ENCODE measurements at regions not wholly inside any gene's neighbourhood (a gene's known extent, or its start where the extent isn't known, plus 50 kb on each side); places are given as distances from the start of the nearest gene placed in this dataset.

GRCh38 chr7:69166979-69167516 is 431.2 kb upstream of the AUTS2 start:
- Histone ChIP-seq H4K20me1 (ENCODE audit: insufficient read depth, low read length) (no peaks in the 10 kb centered on the region), H2AFZ (ENCODE audit: low read depth, low read length) (no peak overlapping the region), H3K4me3 (ENCODE audit: low read depth in 1 of 2, low read length in 2 of 2) (no peak overlapping the region), H3K9me3 (ENCODE audit: insufficient read depth, low read length, severe bottlenecking) (no peaks in the 10 kb centered on the region), H3K36me3 (ENCODE audit: insufficient read depth, low read length) (no peaks in the 10 kb centered on the region), H3K4me1 (ENCODE audit: insufficient read depth, low read length) (no peaks in the 10 kb centered on the region), H3K27ac (ENCODE audit: low read length) (no peak overlapping the region), H3K4me2 (ENCODE audit: insufficient read depth, low read length) (no peak overlapping the region), H3K27me3 (ENCODE audit: insufficient read depth, low read length, poor library complexity) (no peaks in the 10 kb centered on the region), H3K79me2 (ENCODE audit: insufficient read depth, low read length) (no peaks in the 10 kb centered on the region), H3K9ac (ENCODE audit: low read depth, low read length) (no peak overlapping the region)
- ATAC-seq (ENCODE audit: insufficient read depth, low read depth) = no peak
- no peak for TF ChIP-seq EZH2 (IDR thresholded peaks at IDR 0.05; ENCODE audit: borderline replicate concordance, low read depth, low read length, severe bottlenecking)
- DNase-seq = no peak

- H3K4me2 ChIP-seq (ENCODE audit: insufficient read depth, low read length) = no peak overlapping the region
- no peaks in the 10 kb centered on the region for H3K4me1 ChIP-seq (ENCODE audit: insufficient read depth, low read length)
- H3K9me3 ChIP-seq (ENCODE audit: insufficient read depth, low read length, severe bottlenecking) = no peaks in the 10 kb centered on the region
- H3K9ac ChIP-seq (ENCODE audit: low read depth, low read length) = no peak overlapping the region
- H4K20me1 ChIP-seq (ENCODE audit: insufficient read depth, low read length) = no peaks in the 10 kb centered on the region
- no peaks in the 10 kb centered on the region for H3K79me2 ChIP-seq (ENCODE audit: insufficient read depth, low read length)
- H3K27ac ChIP-seq (ENCODE audit: low read length) = no peak overlapping the region
- H3K4me3 ChIP-seq (ENCODE audit: low read depth in 1 of 2, low read length in 2 of 2) = no peak overlapping the region
- no peaks in the 10 kb centered on the region for H3K36me3 ChIP-seq (ENCODE audit: insufficient read depth, low read length)
- no peaks in the 10 kb centered on the region for H3K27me3 ChIP-seq (ENCODE audit: insufficient read depth, low read length, poor library complexity)
- ATAC-seq (ENCODE audit: insufficient read depth, low read depth) (no peak), DNase-seq (no peak)
- no peak overlapping the region for H2AFZ ChIP-seq (ENCODE audit: low read depth, low read length)
- TF ChIP-seq CTCF (IDR thresholded peaks at IDR 0.05; ENCODE audit: borderline replicate concordance, extremely low read depth, low read length, poor library complexity, severe bottlenecking) (no peak), EZH2 (IDR thresholded peaks at IDR 0.05; ENCODE audit: borderline replicate concordance, low read depth, low read length, severe bottlenecking) (no peak)
Observed at GRCh38 chr7:69169386-69169785, 428.9 kb upstream of the AUTS2 start.

GRCh38 chr7:69172357-69173077 is 425.8 kb upstream of the AUTS2 start:
- no peak overlapping the region for H3K4me2 ChIP-seq (ENCODE audit: insufficient read depth, low read length)
- H3K27ac ChIP-seq (ENCODE audit: low read length) = no peak overlapping the region
- H3K27me3 ChIP-seq (ENCODE audit: insufficient read depth, low read length, poor library complexity) = no peaks in the 10 kb centered on the region
- TF ChIP-seq CTCF (IDR thresholded peaks at IDR 0.05; ENCODE audit: borderline replicate concordance, extremely low read depth, low read length, poor library complexity, severe bottlenecking) = no peak
- no peak for TF ChIP-seq EZH2 (IDR thresholded peaks at IDR 0.05; ENCODE audit: borderline replicate concordance, low read depth, low read length, severe bottlenecking)
- H3K9me3 ChIP-seq (ENCODE audit: insufficient read depth, low read length, severe bottlenecking) = no peaks in the 10 kb centered on the region
- no peak for DNase-seq
- H3K79me2 ChIP-seq (ENCODE audit: insufficient read depth, low read length) = no peaks in the 10 kb centered on the region
- H3K9ac ChIP-seq (ENCODE audit: low read depth, low read length) = no peak overlapping the region
- no peak overlapping the region for H2AFZ ChIP-seq (ENCODE audit: low read depth, low read length)
- no peak overlapping the region for H3K4me3 ChIP-seq (ENCODE audit: low read depth in 1 of 2, low read length in 2 of 2)
- no peak for ATAC-seq (ENCODE audit: insufficient read depth, low read depth)
- no peaks in the 10 kb centered on the region for H3K36me3 ChIP-seq (ENCODE audit: insufficient read depth, low read length)
- no peaks in the 10 kb centered on the region for H3K4me1 ChIP-seq (ENCODE audit: insufficient read depth, low read length)
- no peaks in the 10 kb centered on the region for H4K20me1 ChIP-seq (ENCODE audit: insufficient read depth, low read length)

GRCh38 chr7:69173341-69173740 is 424.9 kb upstream of the AUTS2 start:
- no peak overlapping the region for H3K9ac ChIP-seq (ENCODE audit: low read depth, low read length)

More at GRCh38 chr7:69173341-69173740, 424.9 kb upstream of the AUTS2 start:
- H3K36me3 ChIP-seq (ENCODE audit: insufficient read depth, low read length) = no peaks in the 10 kb centered on the region
- DNase-seq = no peak
- H3K79me2 ChIP-seq (ENCODE audit: insufficient read depth, low read length) = no peaks in the 10 kb centered on the region
- ATAC-seq (ENCODE audit: insufficient read depth, low read depth) = no peak
- no peaks in the 10 kb centered on the region for H3K9me3 ChIP-seq (ENCODE audit: insufficient read depth, low read length, severe bottlenecking)
- no peaks in the 10 kb centered on the region for H4K20me1 ChIP-seq (ENCODE audit: insufficient read depth, low read length)
- no peak overlapping the region for H2AFZ ChIP-seq (ENCODE audit: low read depth, low read length)
- no peak overlapping the region for H3K27ac ChIP-seq (ENCODE audit: low read length)
- H3K4me1 ChIP-seq (ENCODE audit: insufficient read depth, low read length) = no peaks in the 10 kb centered on the region
- no peak overlapping the region for H3K4me2 ChIP-seq (ENCODE audit: insufficient read depth, low read length)
- no peak overlapping the region for H3K4me3 ChIP-seq (ENCODE audit: low read depth in 1 of 2, low read length in 2 of 2)
- H3K27me3 ChIP-seq (ENCODE audit: insufficient read depth, low read length, poor library complexity) = no peaks in the 10 kb centered on the region
- TF ChIP-seq CTCF (IDR thresholded peaks at IDR 0.05; ENCODE audit: borderline replicate concordance, extremely low read depth, low read length, poor library complexity, severe bottlenecking) = no peak
- TF ChIP-seq EZH2 (IDR thresholded peaks at IDR 0.05; ENCODE audit: borderline replicate concordance, low read depth, low read length, severe bottlenecking) = no peak

Measured in DND-41 (cell line).